ENCODE measurements at regions not wholly inside any gene's neighbourhood (a gene's known extent, or its start where the extent isn't known, plus 50 kb on each side); places are given as distances from the start of the nearest gene placed in this dataset.

- H3K27ac ChIP-seq = peak overlapping the region; percentile 39
- peak overlapping the region; percentile 46; the same call in 1 of the 2 replicates for H3K4me3 ChIP-seq
- H3K36me3 ChIP-seq = no peaks in the 10 kb centered on the region
These were observed 302.4 kb downstream of the ATPSCKMT start for GRCh38 chr5:9947225-9947714.

DNA sequence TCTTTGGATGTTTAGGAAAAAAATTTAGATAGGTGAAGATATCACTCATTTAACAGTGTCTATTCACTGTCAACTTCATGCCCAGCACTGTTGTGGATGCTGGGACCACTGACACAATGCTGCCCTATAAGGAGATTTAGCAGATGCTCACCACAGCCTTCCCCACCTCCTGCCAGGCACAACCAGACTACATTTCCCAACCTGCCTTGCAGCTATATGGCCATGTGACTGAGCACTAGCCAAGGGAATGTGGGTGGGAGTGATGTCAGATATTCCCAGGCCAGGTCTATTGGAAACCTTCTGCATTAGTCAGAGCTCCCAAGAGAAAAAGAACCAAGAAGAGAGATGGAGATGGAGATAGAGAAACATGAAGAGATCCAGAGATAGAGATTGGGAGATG, 302.6 kb upstream of the TAS2R1 start:
- H3K27ac ChIP-seq = no peak overlapping the region
- H3K27me3 ChIP-seq = no peaks in the 10 kb centered on the region
- H3K4me2 ChIP-seq = no peak overlapping the region
- H3K36me3 ChIP-seq = 0 out of 2 replicates have a peak, but pooled peaks cover 4% of the 10 kb centered on the region
- H3K4me3 ChIP-seq = no peak overlapping the region
- H3K9me3 ChIP-seq = peaks cover 42% of the 10 kb centered on the region
- no peak for TF ChIP-seq Cebpa-rat (IDR thresholded peaks at IDR 0.05)
- H3K9ac ChIP-seq = no peak overlapping the region
- H4K20me1 ChIP-seq = no peaks in the 10 kb centered on the region
- H3K4me1 ChIP-seq = peaks cover 41% of the 10 kb centered on the region

More at GRCh38 chr5:9947225-9947714, 302.4 kb downstream of the ATPSCKMT start:
- TF ChIP-seq Cebpa-rat (IDR thresholded peaks at IDR 0.05) = peak; percentile 41; the same call in 1 of the 2 replicates
- no peaks in the 10 kb centered on the region for H4K20me1 ChIP-seq
- H3K4me2 ChIP-seq = peak overlapping the region; percentile 87
- H3K4me1 ChIP-seq = peaks cover 69% of the 10 kb centered on the region
- no peaks in the 10 kb centered on the region for H3K27me3 ChIP-seq
- H3K9ac ChIP-seq = no peak overlapping the region
- H3K9me3 ChIP-seq = peaks cover 7% of the 10 kb centered on the region

- Histone ChIP-seq H3K27ac (no peak overlapping the region), H3K4me2 (no peak overlapping the region), H3K36me3 (0 out of 2 replicates have a peak, but pooled peaks cover 4% of the 10 kb centered on the region), H3K27me3 (no peaks in the 10 kb centered on the region), H3K4me1 (peaks cover 32% of the 10 kb centered on the region), H3K9me3 (peaks cover 27% of the 10 kb centered on the region), H3K4me3 (no peak overlapping the region), H3K9ac (no peak overlapping the region), H4K20me1 (no peaks in the 10 kb centered on the region)
- TF ChIP-seq Cebpa-rat (IDR thresholded peaks at IDR 0.05) = no peak
These were observed 300.0 kb upstream of the TAS2R1 start for GRCh38 chr5:9930156-9930555.

GRCh38 chr5:9928326-9928725, 298.2 kb upstream of the TAS2R1 start:
- H3K27ac ChIP-seq = no peak overlapping the region
- H3K27me3 ChIP-seq = no peaks in the 10 kb centered on the region
- H3K4me2 ChIP-seq = peak overlapping the region; percentile 52
- no peak overlapping the region for H3K4me3 ChIP-seq
- peaks cover 24% of the 10 kb centered on the region for H3K4me1 ChIP-seq
- H3K9ac ChIP-seq = no peak overlapping the region
- peaks cover 27% of the 10 kb centered on the region for H3K9me3 ChIP-seq
- no peaks in the 10 kb centered on the region for H3K36me3 ChIP-seq
- no peak for TF ChIP-seq Cebpa-rat (IDR thresholded peaks at IDR 0.05)
- H4K20me1 ChIP-seq = no peaks in the 10 kb centered on the region

GRCh38 chr5:9927521-9927997, 297.4 kb upstream of the TAS2R1 start:
- H3K27ac ChIP-seq = no peak overlapping the region
- no peaks in the 10 kb centered on the region for H3K36me3 ChIP-seq
- no peak for TF ChIP-seq Cebpa-rat (IDR thresholded peaks at IDR 0.05)
- H3K9me3 ChIP-seq = peaks cover 27% of the 10 kb centered on the region
- no peak overlapping the region for H3K9ac ChIP-seq
- peaks cover 24% of the 10 kb centered on the region for H3K4me1 ChIP-seq
- no peaks in the 10 kb centered on the region for H4K20me1 ChIP-seq
- peak overlapping the region; percentile 52 for H3K4me2 ChIP-seq
- no peak overlapping the region for H3K4me3 ChIP-seq
- no peaks in the 10 kb centered on the region for H3K27me3 ChIP-seq

DNA sequence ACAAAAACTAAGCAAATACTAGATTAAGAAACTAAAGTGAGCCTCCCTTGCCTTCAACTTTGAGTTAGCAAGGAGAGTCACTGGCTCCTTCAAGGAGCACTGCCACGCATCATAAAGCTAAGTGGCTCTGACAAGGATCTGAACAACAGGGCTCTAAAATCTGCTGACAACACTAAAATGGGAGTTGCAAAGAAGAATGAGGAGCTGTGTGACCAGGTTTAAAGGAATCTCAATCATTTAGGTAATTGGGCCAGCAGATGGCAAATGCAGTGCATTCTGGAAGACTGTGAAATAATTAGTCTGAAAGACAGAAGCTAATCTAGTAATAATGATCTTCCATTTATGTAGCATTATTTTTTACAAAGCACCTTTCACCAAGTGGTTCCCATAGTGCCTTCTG, 297.0 kb upstream of the TAS2R1 start:
- Histone ChIP-seq H3K36me3 (no peaks in the 10 kb centered on the region), H3K4me1 (peaks cover 24% of the 10 kb centered on the region), H3K27ac (no peak overlapping the region), H3K27me3 (no peaks in the 10 kb centered on the region), H3K4me2 (peak overlapping the region; percentile 52), H3K9me3 (peaks cover 30% of the 10 kb centered on the region), H3K9ac (no peak overlapping the region), H4K20me1 (no peaks in the 10 kb centered on the region), H3K4me3 (no peak overlapping the region)
- no peak for TF ChIP-seq Cebpa-rat (IDR thresholded peaks at IDR 0.05)

GRCh38 chr5:9924614-9925013, 294.5 kb upstream of the TAS2R1 start:
- H3K27me3 ChIP-seq = no peaks in the 10 kb centered on the region
- H3K27ac ChIP-seq = no peak overlapping the region
- peaks cover 17% of the 10 kb centered on the region for H3K4me1 ChIP-seq
- H3K36me3 ChIP-seq = no peaks in the 10 kb centered on the region
- no peak overlapping the region for H3K9ac ChIP-seq
- H3K4me2 ChIP-seq = no peak overlapping the region
- peaks cover 36% of the 10 kb centered on the region for H3K9me3 ChIP-seq
- no peak for TF ChIP-seq Cebpa-rat (IDR thresholded peaks at IDR 0.05)
- H4K20me1 ChIP-seq = no peaks in the 10 kb centered on the region
- H3K4me3 ChIP-seq = no peak overlapping the region

DNA sequence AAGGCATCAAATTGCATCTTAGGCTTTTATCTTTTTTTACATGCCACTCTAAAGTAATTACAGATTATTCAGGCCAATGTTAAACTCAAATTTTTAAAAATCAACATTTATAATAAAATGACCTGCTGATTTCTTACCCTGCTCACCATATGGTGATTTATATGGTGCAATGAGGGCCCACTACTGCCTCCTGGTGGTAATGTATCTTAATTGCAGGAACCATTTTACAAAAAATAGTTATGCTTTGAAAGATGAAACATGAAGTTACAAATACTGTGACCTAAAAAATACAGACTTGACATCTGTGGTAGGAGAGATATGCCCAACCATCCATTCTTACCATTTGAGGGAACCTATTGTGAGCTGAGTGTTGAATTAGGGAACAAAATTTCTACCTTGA, 292.6 kb upstream of the TAS2R1 start:
- no peak overlapping the region for H3K4me2 ChIP-seq

DNA sequence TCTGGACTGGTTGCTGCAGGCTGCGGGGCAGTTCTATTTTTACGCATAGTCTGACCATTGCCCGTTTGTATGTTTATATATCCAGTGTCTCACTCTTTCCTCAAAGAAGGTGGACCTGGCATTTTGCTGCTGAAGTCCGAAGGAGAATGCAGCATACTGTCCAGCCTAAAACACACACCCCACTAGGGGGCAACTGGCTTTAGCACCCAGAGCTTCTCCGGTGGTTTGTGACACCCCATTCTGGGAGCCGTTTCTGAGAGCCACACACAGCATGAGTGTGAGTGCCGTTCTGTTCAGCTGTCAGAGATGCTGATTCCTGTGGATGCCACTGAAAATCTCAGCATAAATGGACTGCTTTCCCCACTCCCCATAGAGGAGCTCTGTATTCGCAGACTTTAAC, 290.5 kb upstream of the TAS2R1 start:
- Histone ChIP-seq H3K27me3 (no peaks in the 10 kb centered on the region), H4K20me1 (no peaks in the 10 kb centered on the region), H3K36me3 (no peaks in the 10 kb centered on the region), H3K4me3 (no peak overlapping the region), H3K9me3 (peaks cover 36% of the 10 kb centered on the region), H3K9ac (no peak overlapping the region), H3K4me1 (no peaks in the 10 kb centered on the region), H3K4me2 (no peak overlapping the region), H3K27ac (no peak overlapping the region)
- TF ChIP-seq Cebpa-rat (IDR thresholded peaks at IDR 0.05) = no peak

More for the DNA sequence above, 292.6 kb upstream of the TAS2R1 start:
- no peak for TF ChIP-seq Cebpa-rat (IDR thresholded peaks at IDR 0.05)
- Histone ChIP-seq H3K27ac (no peak overlapping the region), H3K27me3 (no peaks in the 10 kb centered on the region), H3K9ac (no peak overlapping the region), H3K9me3 (peaks cover 36% of the 10 kb centered on the region), H3K4me3 (no peak overlapping the region), H3K4me1 (peaks cover 7% of the 10 kb centered on the region), H3K36me3 (no peaks in the 10 kb centered on the region), H4K20me1 (no peaks in the 10 kb centered on the region)

DNA sequence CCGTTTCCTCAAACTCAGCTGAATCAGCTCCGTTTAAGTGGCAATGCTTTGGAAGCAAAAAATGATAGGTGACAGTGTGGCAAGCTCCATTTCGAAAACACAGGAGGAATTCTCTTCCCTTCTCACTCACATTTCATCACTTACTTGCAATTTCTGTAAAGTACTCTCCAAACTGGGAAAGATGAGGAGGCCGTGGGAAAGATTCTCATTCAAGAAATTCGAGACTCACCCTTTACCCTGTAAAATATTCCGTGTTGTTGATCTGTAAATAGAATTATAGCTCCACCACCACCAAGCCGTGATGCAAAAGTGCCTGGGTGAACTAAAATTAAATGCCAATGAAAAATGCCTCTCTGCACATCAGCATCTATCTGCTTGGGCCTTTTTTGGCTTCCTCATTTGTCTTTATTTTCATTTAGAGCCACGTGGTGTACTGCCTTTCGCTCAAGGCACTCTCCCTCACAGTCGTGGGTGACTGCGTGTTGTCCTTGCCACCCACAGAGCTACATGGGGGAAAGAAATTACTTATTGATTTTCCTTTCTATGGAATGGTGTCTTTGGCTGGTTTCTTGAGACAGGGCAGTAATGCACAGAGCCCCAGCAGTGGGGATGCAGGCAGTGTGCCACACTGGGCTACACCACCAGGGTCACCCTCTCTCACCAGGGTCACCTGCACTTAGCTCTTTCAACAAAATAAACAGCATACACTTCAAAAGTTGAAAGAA, 289.3 kb upstream of the TAS2R1 start:
- Histone ChIP-seq H3K36me3 (no peaks in the 10 kb centered on the region), H3K27ac (no peak overlapping the region), H4K20me1 (no peaks in the 10 kb centered on the region), H3K4me1 (no peaks in the 10 kb centered on the region), H3K9ac (no peak overlapping the region), H3K27me3 (no peaks in the 10 kb centered on the region), H3K9me3 (peaks cover 30% of the 10 kb centered on the region), H3K4me3 (no peak overlapping the region), H3K4me2 (no peak overlapping the region)
- TF ChIP-seq Cebpa-rat (IDR thresholded peaks at IDR 0.05) = no peak
